GM12891 (cell line): ENCODE measurements at regions not wholly inside any gene's neighbourhood (a gene's known extent, or its start where the extent isn't known, plus 50 kb on each side); places are given as distances from the start of the nearest gene placed in this dataset.

Experiments
- DNase-seq: peaks from one replicate; pipeline ENCODE4 v3.0.0; 2011; ENCODE audit warnings: low spot score; ENCODE audit not compliant: insufficient read length
- FAIRE-seq: peaks from 2 replicates; lab custom pipeline; 2011; peaks lifted over from hg19 to GRCh38; lab: Jason Lieb, UNC
- PAX5 ChIP-seq: IDR thresholded peaks from 2 replicates; pipeline ENCODE4 v1.6.1; 2011; ENCODE audit warnings: low read length, moderate library complexity, mild to moderate bottlenecking; ENCODE audit not compliant: insufficient read depth, severe bottlenecking
- POLR2A ChIP-seq: IDR thresholded peaks from 2 replicates; pipeline ENCODE4 v1.6.1; 2011; ENCODE audit warnings: low read depth, low read length, control low read depth
- POLR2AphosphoS5 ChIP-seq: IDR thresholded peaks from 2 replicates; pipeline ENCODE4 v1.6.1; 2011; ENCODE audit warnings: low read depth, low read length, control low read depth
- POU2F2 ChIP-seq: IDR thresholded peaks from 2 replicates; pipeline ENCODE4 v1.6.1; 2011; ENCODE audit warnings: low read depth, mild to moderate bottlenecking, control low read depth, low read length, moderate library complexity
- SPI1 ChIP-seq: IDR thresholded peaks from 2 replicates; pipeline ENCODE4 v1.6.1; 2011; ENCODE audit warnings: low read depth, low read length, control low read depth
- TAF1 ChIP-seq: IDR thresholded peaks from 2 replicates; pipeline ENCODE4 v1.6.1; 2011; ENCODE audit warnings: low read depth, low read length, control low read depth

GRCh38 chr14:34235643-34236300 lies 226.3 kb downstream of the SPTSSA start:
- no peak for FAIRE-seq
- no peak for TF ChIP-seq POU2F2
- no peak for TF ChIP-seq POLR2A
- no peak for TF ChIP-seq PAX5
- no peak for TF ChIP-seq TAF1
- TF ChIP-seq POLR2AphosphoS5, result no peak
- no peak for TF ChIP-seq SPI1

DNA sequence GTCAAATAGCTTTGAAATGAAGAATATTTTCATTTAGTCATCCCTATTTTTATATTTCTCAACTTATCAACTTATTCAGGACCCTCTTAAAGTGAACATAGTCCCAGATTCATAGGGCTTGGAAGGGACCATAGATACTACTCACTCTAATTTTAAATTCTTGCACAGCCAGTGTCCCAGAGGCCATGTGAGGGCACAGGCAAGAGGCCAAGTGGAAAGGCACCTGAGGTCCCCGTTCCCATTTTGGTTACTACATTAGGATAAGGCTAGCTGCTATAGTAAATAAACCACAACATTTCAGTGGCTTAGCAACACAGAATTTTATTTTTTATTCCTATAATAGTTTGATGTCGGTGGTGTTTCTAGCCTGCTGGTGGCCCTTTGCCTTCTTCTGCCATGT lies 227.8 kb downstream of the SPTSSA start:
- no peak for DNase-seq
- TF ChIP-seq POU2F2, result no peak
- FAIRE-seq, result no peak

More at GRCh38 chr14:34235643-34236300, 226.3 kb downstream of the SPTSSA start:
- no peak for DNase-seq

DNA sequence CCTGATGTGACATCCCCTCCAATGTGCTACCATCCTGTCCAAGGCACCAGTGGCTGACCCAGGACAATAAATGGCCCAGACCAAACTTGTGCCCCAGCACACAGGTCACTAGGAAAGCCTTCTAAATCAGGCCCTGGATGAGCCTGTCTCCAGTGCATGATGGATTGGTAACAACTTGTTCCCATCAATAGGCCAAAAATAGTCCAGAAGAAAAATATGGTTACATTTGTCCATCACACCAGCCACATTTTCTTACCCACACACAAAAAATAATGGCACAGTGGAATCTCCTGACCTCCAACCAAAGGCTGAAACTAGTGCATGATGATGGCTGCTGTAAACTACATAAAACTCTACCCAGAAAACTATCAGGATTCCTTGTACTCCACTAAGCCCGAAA lies 228.4 kb downstream of the SPTSSA start:
- DNase-seq (no peak), FAIRE-seq (no peak)

GRCh38 chr14:34232790-34233189 lies 229.2 kb downstream of the SPTSSA start:
- TF ChIP-seq POLR2AphosphoS5 (no peak), PAX5 (no peak)
- DNase-seq (no peak), FAIRE-seq (no peak)

More for the DNA sequence above, 228.4 kb downstream of the SPTSSA start:
- TF ChIP-seq POU2F2, result no peak
- TF ChIP-seq TAF1, result no peak

GRCh38 chr14:34231626-34232025 lies 230.4 kb downstream of the SPTSSA start:
- FAIRE-seq, result no peak
- TF ChIP-seq POU2F2, result no peak
- no peak for DNase-seq

- TF ChIP-seq PAX5 (no peak), POLR2AphosphoS5 (no peak), POLR2A (no peak), POU2F2 (no peak), TAF1 (no peak), SPI1 (no peak)
- no peak for FAIRE-seq
- no peak for DNase-seq
Observed at GRCh38 chr14:34229140-34229539, 232.9 kb downstream of the SPTSSA start.

- no peak for FAIRE-seq
Observed at GRCh38 chr14:34228650-34228976, 233.4 kb downstream of the SPTSSA start.

DNA sequence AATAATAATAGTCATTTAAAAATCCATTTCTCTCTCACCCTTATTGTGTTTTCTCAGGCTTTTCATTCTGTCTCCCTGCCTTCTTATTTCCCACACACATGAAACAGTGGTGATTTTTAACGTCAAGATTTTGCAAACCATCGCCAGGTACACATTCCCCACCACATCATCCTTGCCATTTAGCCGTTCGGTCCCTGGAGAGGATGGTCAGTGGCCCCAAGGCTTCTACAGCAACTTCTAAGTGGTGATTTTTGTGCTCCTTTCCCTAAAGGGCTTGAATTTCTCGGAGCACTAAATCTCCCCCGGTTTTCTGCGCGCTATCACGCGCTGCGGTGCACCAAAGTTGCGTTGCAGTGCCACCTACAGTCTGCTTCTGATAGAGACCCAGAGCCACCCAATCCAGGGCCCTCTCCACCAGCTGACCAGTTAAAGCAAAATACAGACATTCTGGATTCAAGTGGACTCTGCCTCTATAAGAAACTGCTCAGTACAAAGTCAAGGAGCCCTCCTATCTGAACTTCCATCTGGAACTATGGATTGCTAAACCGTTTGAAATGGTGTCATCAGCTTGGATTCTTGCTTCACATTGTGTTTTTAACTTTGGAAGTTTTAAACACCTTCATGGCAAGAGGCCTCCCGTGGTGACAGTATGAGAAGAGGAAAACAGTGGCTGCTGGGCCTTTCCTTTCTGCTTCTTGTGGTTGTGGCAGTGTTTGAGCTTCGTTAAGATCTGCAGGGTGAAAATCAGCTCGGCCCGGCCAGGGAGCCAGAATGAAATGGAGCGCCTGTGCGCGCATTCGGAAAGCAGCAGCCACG lies 234.0 kb downstream of the SPTSSA start:
- peak; percentile 44 for DNase-seq

More at GRCh38 chr14:34228650-34228976, 233.4 kb downstream of the SPTSSA start:
- TF ChIP-seq SPI1 (no peak), POLR2A (no peak), POLR2AphosphoS5 (no peak), PAX5 (no peak)
- DNase-seq, result no peak

GRCh38 chr14:34224221-34224620 lies 237.8 kb downstream of the SPTSSA start:
- FAIRE-seq (no peak), DNase-seq (no peak)
- TF ChIP-seq POLR2AphosphoS5 (no peak), SPI1 (no peak), PAX5 (no peak)

More for the DNA sequence above, 234.0 kb downstream of the SPTSSA start:
- FAIRE-seq, result peak; percentile 23
- no peak for TF ChIP-seq TAF1
- TF ChIP-seq POLR2AphosphoS5, result no peak
- TF ChIP-seq POLR2A, result no peak
- TF ChIP-seq SPI1, result no peak
- TF ChIP-seq PAX5, result no peak
- TF ChIP-seq POU2F2, result no peak

GRCh38 chr14:34223373-34224148 lies 238.5 kb downstream of the SPTSSA start:
- FAIRE-seq, result no peak
- DNase-seq, result no peak
- TF ChIP-seq PAX5, result no peak
- no peak for TF ChIP-seq POU2F2
- no peak for TF ChIP-seq SPI1
- no peak for TF ChIP-seq TAF1
- TF ChIP-seq POLR2A, result no peak
- TF ChIP-seq POLR2AphosphoS5, result no peak
